HG02678 (cell line): ENCODE measurements at regions not wholly inside any gene's neighbourhood (a gene's known extent, or its start where the extent isn't known, plus 50 kb on each side); places are given as distances from the start of the nearest gene placed in this dataset.
"Not testable (repeated sequence)": the region's sequence is repeated elsewhere in the genome, so short reads cannot be mapped to it uniquely, and the experiment has no call there.

Source experiments
- ATAC-seq: cut with Tn5 transposase; IDR thresholded peaks from one replicate; pipeline ENCODE4 v1.9.1; 2021; ENCODE audit warnings: mild to moderate bottlenecking, moderate library complexity; ENCODE audit not compliant: unreplicated experiment

DNA sequence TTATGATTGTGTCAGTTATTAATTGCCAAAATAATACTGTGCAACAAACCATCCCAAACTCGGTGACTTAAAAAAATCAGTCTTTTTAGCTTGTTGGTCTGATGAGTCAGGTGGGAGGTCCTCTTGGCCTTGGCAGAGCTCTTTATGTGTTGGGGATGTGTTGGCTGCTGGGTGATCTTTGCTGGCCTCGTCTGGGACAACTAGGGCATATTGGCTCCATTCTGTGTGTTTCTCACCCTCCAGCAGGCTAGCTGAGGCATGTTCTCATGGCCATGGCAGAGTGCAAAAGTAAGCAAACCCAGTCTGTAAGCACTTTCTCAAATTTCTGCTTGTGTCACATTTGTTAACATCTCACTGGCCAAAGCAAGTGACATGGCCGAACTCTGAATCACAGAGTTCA is 251.6 kb downstream of the RPLP1 start:
- ATAC-seq: no peak

DNA sequence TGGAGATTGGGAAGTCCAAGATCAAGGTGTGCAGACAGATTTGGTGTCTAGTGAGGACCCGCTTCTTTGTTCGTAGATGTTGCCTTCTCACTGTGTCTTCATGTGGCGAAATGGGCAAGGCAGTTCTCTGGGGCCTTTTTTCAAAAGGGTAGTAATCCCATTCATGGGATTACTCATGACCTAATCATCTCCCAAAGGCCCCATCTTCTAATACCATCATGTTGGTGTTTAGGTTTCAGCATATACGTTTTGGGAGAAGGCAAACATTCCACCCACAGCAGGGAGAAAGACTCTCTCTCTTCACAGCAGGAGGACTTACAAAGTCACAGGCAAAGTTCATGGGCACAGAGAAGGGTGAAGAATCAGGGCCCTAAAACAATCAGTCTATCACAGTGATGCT is 252.1 kb downstream of the RPLP1 start:
- ATAC-seq: no peak

DNA sequence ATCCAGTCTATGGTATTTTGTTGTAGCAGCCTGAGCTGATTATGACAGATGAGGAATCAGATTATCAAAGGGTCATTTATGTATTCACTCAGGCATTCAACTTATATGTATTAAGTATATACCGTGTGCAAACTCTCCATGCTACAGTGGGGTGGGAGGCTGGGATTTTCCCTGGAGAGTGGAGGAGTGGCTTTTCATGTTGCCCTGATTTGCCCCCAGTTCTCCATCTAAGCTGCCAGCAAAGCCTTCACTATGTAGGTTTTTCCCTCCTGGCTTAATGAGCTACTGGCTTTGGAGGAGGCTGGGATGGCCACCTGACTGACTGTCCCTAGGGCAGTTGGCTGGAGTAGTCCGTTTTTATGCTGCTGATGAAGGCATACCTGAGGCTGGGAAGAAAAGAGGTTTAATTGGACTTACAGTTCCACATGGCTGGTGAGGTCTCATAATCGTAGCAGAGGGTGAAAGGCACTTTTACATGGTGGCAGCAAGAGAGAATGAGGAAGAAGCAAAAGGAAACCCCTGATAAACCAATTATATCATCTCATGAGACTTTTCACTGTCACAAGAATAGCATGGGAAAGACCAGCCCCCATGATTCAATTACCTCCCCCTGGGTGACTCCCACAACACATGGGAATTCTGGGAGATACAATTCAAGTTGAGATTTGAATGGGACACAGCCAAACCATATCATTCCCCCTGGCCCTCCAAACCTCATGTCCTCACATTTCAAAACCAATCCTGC is 253.9 kb downstream of the RPLP1 start:
- ATAC-seq: no peak

DNA sequence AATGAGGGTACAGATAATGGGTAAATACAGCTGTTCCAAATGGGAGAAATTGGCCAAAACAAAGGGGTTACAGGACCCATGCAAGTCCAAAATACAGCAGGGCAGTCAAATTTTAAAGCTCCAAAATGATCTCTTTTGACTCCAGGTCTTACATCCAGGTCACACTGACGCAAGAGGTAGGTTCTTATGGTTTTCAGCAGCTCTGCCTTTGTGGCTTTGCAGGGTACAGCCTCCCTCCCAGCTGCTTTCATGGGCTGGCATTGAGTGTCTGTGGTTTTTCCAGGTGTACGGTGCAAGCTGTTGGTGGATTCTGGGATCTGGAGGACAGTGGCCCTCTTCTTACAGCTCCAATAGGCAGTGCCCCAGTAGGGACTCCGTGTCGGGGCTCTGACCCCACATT is 254.6 kb downstream of the RPLP1 start:
- not testable (repeated sequence) for ATAC-seq

DNA sequence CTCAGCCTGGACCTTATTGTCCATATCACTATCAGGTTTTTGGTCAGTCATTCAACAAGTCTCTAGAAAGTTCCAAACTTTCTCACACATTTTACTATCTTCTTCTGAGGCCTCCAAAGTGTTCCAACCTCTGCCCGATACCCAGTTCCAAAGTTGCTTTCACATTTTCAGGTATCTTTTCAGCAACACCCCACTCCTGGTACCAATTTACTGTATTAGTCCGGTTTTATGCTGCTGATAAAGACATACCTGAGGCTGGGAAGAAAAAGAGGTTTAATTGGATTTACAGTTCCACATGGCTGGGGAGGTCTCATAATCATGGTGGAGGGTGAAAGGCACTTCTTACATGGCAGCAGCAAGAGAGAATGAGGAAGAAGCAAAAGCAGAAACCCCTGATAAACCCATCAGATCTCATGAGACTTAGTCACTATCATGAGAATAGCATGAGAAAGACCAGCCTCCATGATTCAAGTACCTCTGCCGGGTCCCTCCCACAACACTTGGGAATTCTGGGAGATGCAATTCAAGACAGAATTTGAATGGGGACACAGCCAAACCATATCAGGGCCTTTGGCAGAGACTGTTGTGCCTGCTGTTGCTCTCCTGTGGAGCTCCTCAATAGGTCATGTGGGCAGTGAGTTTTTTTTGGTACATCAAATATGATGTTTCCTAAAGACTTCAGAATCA is 256.0 kb downstream of the RPLP1 start:
- not testable (repeated sequence) for ATAC-seq

DNA sequence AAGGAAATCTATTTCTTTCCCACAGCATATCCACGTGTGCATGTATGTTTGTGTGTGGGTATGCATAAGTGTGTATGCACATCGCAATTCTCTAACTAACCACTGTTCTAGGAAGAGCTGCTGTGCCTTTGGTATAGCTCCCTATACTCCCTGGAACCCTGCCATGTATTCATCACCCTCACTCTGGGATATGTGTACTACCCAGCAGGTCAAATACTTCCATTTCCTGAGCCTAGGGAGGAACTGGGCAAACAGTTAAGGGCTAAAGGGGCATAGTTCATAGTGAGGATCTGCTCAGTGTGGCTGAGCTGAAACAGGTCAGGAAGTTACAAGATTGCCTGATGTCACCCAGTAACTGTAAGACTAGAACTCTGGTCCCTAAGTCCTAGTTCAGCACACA is 260.4 kb downstream of the RPLP1 start:
- ATAC-seq: no peak

DNA sequence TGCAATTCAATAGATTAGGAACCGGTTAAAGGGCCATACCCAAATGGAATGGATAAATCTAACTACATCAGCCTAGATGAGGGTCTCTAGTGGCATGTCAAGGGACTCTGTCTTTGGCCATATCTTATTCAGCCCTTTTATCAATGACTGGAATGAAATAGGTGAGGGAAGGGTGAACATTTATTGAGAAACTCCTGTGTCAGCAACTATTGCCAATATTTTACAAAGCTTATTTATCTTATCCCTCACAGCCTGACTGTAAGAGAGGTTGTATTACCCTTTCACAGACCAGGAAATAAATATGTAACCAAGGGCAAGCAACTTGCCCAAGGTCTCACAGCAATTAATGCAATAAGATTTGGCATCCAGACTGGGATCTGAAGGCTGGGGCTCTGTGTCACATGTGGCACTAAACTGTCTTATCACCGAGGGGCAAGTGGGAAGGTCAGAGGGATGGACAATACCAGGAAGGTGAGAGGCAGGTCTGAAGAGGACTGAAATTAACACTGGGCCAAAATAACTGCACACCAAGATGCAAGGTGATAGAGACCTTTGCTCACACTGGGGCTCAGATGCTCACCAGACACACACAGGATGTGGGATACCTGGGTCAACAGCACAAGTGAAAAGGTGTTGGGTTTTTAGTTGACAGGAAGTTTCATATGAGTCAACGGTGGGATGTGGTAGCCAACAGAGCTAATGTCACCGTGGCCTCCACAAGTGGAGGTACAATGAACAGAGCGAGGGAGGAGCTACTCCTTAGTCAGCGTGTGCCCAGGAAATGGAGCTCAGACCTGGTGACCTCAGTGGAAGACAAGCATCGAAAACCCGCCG is 261.3 kb downstream of the RPLP1 start:
- peak; percentile 83 for ATAC-seq

DNA sequence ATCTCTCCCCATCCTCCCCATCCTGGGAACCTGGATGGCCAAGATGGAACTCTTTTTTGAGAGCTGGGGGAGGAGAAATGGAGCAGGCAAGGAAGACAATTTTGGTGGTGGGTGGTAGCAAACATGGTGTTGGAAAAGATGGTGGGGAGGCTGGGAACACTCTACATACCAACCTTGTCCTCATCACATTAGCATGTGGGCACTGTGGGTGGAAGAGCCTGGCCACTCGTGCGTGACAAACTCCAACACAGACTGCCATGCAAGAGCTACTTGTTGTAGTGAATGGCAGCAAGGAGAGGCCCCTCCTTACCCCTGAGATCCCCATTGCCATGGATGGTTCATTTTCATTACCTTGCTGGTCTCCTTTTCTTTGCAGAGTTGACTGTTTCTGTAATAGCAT is 262.6 kb downstream of the RPLP1 start:
- ATAC-seq: no peak

DNA sequence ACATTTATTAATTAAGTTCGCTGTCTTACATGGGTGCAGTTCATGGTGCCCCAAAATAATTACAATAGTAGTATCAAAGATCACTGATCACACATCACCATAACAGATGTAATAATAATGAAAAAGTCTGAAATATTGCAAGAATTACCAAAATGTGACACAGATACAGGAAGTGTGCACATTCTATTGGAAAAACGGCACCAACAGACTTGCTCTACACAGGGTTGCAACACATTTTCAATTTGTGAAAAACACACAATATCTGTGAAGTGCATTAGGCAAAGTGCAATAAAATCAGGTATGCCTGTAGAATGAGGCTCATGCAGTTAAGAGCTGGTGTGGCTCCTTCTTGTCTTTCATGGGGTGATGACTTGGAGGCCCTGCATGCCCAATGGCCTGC is 265.8 kb downstream of the RPLP1 start:
- no peak for ATAC-seq

DNA sequence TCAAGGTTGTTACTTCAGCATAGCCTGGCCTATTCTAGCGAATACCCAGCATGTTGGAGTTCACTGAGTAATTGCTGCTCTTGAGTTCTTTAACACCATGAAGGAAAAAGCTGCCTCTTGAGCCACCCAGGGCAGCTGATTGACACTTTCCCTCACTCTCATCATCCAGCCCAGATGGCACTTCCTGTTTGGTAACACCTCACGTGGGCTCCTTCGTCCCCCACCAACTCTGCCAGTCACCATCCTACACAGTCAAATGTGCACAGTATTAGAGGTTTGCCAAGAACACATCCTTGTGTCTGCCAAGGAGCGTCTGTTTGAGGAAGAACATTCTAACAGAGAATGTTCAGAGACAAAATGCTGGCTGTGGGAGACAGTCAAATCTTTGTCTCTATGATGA is 266.3 kb downstream of the RPLP1 start:
- no peak for ATAC-seq

DNA sequence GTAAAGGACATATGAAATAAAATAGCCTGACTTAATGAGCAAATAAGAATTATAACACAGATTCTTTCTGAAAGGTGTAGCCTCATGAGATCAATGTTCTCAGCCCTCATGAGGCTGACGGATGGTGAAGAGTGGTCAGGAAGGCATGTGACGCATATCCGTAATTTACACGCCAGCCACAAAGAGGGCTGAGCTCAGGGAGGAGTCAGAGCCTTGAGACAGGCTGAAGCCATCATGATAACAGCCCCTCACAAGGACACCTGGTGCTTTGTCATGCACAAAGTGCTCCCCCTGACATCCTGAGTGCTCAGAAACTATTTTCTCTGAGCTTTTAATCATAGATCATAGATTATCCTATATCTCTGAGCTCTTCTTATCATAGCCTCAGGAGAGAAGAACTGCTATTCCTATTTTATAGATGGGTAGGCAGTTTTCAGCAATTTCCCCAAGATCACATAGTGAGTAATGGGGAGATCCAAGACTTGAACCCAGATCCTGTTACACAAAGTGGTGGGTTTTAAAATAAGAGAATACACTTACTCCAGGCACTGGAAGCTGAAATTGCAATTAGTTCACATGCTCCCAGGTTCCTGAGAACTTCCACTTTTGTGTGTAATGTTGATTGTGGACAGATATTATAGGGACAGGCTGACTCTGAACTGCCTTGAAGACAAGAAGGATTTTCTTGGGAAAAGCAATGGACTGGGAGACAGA is 267.1 kb downstream of the RPLP1 start:
- no peak for ATAC-seq

DNA sequence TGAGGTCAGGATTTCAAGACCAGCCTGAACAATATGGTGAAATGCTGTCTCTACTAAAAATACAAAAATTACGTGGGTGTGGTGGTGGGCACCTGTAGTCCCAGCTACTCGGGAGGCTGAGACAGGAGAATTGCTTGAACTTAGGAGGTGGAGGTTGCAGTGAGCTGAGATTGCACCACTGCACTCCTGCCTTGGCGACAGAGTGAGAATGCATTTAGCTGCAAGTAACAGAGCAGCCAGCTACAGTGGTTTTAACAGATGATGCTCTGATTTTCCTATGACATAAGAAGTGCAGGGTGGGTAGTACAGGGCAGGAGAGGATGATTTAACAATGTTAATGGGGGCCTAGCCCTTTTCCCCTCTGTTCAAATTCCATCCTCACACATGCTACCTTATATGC is 267.9 kb downstream of the RPLP1 start:
- no peak for ATAC-seq

DNA sequence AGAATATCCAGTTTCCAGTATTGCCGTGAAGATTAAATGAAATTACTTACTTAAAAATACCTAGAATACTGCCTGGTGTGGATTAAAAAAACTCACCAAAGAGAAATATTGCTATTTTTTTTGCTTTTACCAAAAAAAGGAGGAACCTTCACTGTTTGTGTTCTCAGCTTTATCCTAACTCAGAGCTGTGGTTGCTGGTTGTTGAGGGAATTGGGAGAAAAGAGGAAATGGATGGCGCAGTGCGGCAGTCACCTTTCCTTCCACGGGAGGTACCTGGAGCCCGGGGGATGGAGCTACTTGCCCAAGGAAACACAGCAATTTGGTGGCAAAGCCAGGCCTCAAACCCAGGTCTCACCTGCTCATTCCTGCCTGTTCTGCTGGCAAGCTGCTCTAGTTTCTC is 270.3 kb downstream of the RPLP1 start:
- ATAC-seq: no peak

DNA sequence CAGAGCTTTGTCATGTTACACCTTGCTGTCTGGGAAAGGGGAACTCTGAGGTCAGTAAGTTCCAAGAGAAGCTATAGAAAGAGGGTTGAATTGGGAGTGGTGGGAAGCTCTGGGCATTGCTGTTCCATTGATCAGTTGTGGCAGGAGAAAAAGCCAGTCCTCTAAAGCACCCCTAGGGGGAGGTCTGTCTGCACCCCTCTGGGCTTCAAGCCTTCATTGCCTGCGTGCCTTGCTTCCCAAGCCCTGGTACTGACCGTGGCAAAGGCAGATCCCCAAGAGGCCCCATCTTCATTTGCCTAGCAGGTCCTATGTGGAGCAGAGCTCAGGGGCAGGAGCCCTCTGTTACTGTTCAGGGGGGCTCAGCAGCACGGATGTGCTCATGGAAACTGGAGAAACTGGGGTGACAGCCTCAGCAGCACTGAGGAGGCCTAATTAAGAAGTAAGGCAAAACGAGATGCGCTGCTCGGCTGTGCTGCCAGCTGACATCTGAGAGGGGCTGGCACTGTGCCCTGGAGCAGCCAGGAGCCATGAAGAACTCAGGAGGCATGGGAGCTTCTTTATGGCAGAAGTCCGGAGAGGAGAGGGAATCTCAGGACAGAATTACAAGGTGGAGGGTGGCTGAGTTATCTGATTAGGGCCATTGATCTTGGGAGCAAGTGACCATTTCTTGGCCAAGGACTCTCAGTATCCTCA is 270.9 kb downstream of the RPLP1 start:
- no peak for ATAC-seq

DNA sequence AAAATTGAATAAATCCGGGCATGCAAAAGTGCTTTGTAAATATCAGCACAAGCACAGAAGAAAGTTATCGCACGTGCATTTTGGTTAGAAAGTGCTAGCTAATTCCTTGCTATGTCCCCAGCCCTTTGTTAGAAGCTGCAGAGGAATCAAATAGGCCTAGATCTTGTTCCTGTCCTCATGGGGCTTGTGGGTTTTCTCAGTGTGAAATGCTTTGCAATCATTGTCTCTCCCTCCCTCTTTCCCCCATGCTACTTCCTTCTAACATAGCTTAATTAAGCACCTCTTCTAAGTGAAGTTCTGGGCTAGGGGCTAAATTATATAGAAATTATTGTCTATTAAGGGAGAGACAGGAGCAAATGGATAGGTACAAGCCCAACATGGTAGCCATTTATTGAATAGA is 271.7 kb downstream of the RPLP1 start:
- ATAC-seq: no peak

DNA sequence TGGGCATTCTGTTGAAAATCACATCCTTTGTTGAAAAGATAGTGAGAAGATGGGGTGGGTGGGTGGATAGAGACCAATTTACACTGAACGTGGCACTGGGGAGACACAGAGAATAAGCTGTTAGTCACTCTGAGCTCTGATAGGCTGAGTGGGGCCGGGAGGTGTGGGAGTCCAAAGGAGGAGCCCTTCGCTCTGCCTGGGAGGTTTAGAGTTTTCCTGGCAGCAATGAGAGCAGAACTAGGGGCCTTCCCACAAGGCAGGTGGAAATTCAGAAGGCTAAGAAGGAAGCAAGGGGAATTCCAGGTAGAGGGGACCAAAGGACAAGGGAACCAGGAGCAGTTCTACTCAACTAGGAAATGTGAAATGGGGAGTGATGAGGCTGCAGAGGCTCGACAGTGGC is 272.7 kb downstream of the RPLP1 start:
- ATAC-seq: no peak

DNA sequence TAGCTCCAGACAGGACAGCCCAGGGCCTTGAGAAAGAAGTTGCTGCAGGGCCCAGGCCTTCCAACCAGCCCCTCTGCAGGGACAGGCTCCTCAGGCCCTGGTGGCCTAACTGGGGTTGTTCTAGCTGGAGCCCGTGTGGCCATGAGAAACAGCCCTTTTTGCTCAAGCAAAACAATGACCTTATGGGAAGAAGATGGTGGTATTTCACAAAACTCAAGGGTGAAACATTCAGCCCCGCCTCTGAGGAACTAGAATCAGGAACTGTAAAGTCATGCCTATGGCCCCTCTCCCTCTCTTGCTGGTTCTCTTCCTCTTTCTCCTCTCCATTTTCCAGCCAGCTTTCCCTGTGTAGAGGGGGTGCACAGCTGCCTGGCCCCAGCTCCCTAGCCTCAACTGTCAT is 273.3 kb downstream of the RPLP1 start:
- no peak for ATAC-seq

DNA sequence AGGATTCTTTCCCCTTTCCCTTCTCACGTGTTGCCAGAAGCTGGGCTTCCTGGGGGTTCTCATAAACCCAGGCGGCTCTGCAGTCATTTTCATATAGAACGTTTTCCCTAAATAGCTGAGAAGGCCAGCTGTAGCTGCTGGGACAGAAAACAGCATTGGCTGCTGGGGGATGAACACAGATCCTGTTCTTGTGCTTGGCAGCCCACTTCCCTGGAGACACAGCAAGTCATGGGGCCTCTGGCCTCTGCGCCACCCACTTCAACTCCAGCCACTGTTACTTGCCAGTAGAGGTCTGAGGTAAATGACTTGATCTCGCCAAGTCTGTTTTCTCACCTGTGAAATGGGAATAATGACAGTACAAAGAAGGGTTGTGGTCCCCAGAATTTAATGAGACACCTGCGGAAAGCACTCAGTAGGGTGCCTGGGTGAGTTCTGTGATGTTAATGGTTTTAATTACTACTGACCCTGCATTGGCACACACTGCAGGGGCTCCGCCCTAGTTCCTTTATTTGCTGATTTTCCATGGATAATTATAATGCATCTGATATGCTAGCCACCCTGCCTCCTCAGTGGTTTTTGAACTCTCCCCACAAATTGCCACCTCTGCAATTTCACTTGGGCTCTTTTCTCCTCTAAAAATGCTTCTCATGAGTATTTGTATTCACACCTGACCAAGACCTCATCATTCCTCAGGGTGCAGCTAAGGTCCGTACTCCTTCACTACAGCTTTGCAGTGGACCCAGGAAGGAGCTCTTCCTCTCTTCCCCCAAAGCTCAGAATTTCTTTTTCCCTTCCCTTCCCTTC is 274.7 kb downstream of the RPLP1 start:
- no peak for ATAC-seq

DNA sequence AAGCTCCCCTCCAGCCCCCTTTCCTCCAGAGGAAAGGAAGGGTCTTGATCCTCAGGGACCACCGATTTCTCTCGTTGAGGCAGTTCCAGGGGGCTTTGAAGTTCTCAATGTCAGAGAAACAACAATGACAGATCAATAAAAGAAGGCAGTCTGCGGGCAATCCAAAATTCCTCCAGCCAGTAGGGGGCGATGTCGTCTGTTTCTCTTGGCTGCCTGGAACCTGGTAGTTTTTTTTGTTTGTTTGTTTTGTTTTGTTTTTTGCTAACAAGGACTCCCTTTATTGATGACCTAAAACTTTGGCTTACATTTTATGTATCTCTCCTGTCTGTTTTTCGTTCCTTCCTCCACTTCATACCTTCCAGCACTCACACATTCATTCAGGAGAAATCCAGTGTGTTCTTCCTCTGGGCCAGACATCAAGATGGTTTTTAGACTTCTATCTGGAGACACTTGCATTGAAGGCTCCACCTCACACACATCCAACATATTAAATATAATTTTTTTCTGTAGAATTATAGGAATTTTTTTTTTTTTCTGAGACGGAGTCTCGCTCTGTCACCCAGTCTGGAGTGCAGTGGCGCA is 276.6 kb downstream of the RPLP1 start:
- ATAC-seq: no peak
